ENCODE measurements at regions not wholly inside any gene's neighbourhood (a gene's known extent, or its start where the extent isn't known, plus 50 kb on each side); places are given as distances from the start of the nearest gene placed in this dataset.

- no peak for DNase-seq (ENCODE audit: low spot score)
Observed at GRCh38 chr3:80241791-80242190, 474.0 kb upstream of the ROBO1 start.

DNA sequence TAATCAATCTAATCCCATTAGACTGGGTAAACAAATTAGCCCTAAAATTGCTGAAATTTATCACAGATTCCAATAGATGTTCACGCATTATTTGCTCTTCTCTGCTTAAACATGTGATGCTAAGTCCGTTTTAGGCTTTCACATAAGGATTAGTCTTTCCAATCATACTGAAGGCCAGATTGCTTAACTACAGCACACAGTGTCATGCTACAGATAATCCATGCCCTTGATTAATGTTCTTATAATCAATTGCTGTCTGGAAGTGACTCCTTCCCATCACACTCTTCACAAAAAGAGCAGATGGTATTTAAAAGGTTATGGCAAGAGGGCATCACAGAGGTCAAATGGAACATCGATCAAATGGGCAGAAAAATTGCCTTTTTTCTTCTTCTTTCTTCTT is 471.5 kb upstream of the ROBO1 start:
- no peak for DNase-seq (ENCODE audit: low spot score)
- no peak for TF ChIP-seq CTCF (IDR thresholded peaks at IDR 0.05; ENCODE audit: extremely low read depth, missing control alignments)

More at GRCh38 chr3:80241791-80242190, 474.0 kb upstream of the ROBO1 start:
- TF ChIP-seq CTCF (IDR thresholded peaks at IDR 0.05; ENCODE audit: extremely low read depth, missing control alignments): no peak

DNA sequence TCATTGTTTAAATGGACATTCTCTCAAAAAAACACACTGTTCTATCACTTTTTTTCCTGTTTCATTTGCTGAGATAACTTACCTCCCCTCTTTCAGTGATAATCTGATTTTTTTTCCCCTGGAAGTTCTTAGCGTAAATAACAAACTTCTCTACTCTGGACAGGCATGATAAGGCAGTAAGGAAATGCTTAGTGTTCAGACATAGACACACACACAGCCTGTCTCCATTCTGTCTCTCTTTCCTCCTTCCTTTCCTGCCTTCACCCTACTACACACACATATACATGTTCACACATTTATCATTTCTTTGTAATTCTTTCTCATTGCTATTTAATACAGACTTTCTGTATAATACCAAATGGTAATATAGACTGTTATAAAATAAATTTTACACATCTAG is 470.8 kb upstream of the ROBO1 start:
- no peak for TF ChIP-seq CTCF (IDR thresholded peaks at IDR 0.05; ENCODE audit: extremely low read depth, missing control alignments)
- DNase-seq (ENCODE audit: low spot score): no peak

DNA sequence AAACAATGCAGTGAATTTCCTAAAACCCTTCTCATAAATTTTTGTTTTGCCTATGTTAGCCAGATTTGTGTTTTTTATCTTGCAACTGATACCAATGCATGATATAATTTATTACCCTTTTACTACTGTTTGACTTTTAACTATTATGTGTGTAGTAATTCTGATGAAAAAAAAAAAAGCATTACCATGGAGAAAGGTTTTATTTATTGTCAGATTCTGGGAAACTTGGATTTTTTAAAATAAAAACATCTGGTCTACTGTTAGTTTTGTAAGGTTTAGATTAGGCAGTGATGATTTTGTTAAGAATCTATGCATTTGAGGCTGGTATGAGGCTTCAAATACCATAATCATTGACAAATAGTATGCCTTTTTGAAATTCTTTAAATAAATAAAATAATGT is 470.4 kb upstream of the ROBO1 start:
- no peak for TF ChIP-seq CTCF (IDR thresholded peaks at IDR 0.05; ENCODE audit: extremely low read depth, missing control alignments)
- no peak for DNase-seq (ENCODE audit: low spot score)

GRCh38 chr3:80234706-80235105 is 466.9 kb upstream of the ROBO1 start:
- DNase-seq (ENCODE audit: low spot score): no peak

DNA sequence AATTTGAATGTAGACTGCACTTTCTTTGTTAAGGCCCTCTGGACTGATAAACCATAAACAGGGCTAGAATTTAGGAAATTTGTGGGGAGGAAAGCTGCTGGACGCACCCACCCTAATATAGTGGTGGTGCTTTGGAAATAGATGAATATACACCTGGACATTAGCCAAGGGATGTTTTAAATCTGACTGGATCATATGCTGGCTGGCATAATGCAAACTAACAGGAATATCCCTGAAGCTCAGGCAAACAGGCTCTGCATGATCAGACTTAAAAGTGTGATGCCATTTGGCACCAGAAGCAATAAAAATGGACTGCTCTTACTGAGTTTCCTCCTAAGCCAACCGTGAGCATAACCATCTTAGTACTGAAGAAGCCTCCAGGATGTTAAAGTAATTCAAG is 465.8 kb upstream of the ROBO1 start:
- no peak for TF ChIP-seq CTCF (IDR thresholded peaks at IDR 0.05; ENCODE audit: extremely low read depth, missing control alignments)
- no peak for DNase-seq (ENCODE audit: low spot score)

More at GRCh38 chr3:80234706-80235105, 466.9 kb upstream of the ROBO1 start:
- TF ChIP-seq CTCF (IDR thresholded peaks at IDR 0.05; ENCODE audit: extremely low read depth, missing control alignments): no peak

DNA sequence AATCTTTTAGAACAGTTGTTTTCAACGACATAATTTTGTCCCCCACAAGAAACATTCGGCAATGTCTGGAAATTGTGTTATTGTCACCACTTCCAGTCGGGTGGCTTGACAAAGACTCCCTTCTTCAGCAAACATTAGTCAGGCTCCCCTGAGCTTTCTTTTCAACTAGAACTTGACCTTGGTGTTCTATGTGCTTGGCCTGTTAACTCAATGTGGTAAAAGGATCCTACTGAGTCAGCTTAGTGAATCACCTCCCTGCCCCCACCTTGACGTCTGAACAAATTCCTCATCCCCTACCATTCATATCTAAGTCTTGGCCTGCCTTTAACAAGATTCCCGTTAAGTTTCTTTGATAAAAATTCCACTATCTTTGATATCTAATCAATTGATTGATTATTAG is 465.0 kb upstream of the ROBO1 start:
- TF ChIP-seq CTCF (IDR thresholded peaks at IDR 0.05; ENCODE audit: extremely low read depth, missing control alignments): no peak
- no peak for DNase-seq (ENCODE audit: low spot score)

Data from GM20000 (cell line).